Astrocyte (in vitro differentiated cells and primary cell): ENCODE measurements at regions not wholly inside any gene's neighbourhood (a gene's known extent, or its start where the extent isn't known, plus 50 kb on each side); places are given as distances from the start of the nearest gene placed in this dataset.
A peak's percentile ranks its signal among the peaks of the same experiment; 100 is the strongest.

ENCODE experiments used
- DNase-seq: peaks from one replicate; pipeline ENCODE4 v3.0.0-alpha.2; 2010; ENCODE audit warnings: low read depth
- FAIRE-seq: peaks from 2 replicates; lab custom pipeline; 2011; peaks lifted over from hg19 to GRCh38; lab: Jason Lieb, UNC
- H2AFZ ChIP-seq: 2 replicates; pipeline ENCODE4 v1.6.0; 2012; ENCODE audit warnings: low read depth, low read length, inconsistent platforms
- H3K27ac ChIP-seq: 2 replicates; pipeline ENCODE4 v1.5.1; 2011; ENCODE audit warnings: low read depth, low read length, inconsistent platforms
- H3K27me3 ChIP-seq: 2 replicates; pipeline ENCODE4 v1.6.0; 2011; ENCODE audit warnings: low read length, inconsistent platforms; ENCODE audit not compliant: insufficient read depth
- H3K36me3 ChIP-seq: 2 replicates; pipeline ENCODE4 v1.5.1; 2011; ENCODE audit warnings: low read length, inconsistent platforms; ENCODE audit not compliant: insufficient read depth
- H3K4me1 ChIP-seq: 2 replicates; pipeline ENCODE4 v1.5.1; 2011; ENCODE audit warnings: low read length, inconsistent platforms; ENCODE audit not compliant: insufficient read depth
- H3K4me2 ChIP-seq: 2 replicates; pipeline ENCODE4 v1.6.0; 2012; ENCODE audit warnings: low read length, inconsistent platforms
- H3K4me3 ChIP-seq: 2 replicates; pipeline ENCODE4 v1.5.1; 2011; ENCODE audit warnings: low read depth, mild to moderate bottlenecking, low read length, inconsistent platforms; ENCODE audit not compliant: insufficient read depth
- H3K79me2 ChIP-seq: 2 replicates; pipeline ENCODE4 v1.6.0; 2012; ENCODE audit warnings: mild to moderate bottlenecking, low read length, inconsistent platforms; ENCODE audit not compliant: insufficient read depth
- H3K9ac ChIP-seq: 2 replicates; pipeline ENCODE4 v1.6.0; 2012; ENCODE audit warnings: mild to moderate bottlenecking, low read length, inconsistent platforms
- H3K9me3 ChIP-seq: 2 replicates; pipeline ENCODE4 v1.5.1; 2012; ENCODE audit warnings: low read depth, mild to moderate bottlenecking, low read length, inconsistent platforms; ENCODE audit not compliant: insufficient read depth
- H4K20me1 ChIP-seq: 2 replicates; pipeline ENCODE4 v1.6.0; 2012; ENCODE audit warnings: low read length, inconsistent platforms; ENCODE audit not compliant: insufficient read depth
- H3K27ac Mint-ChIP-seq: one replicate; pipeline ENCODE4 v1.8.0; 2021; ENCODE audit warnings: mild to moderate bottlenecking, mixed read lengths; ENCODE audit not compliant: unreplicated experiment
- H3K27me3 Mint-ChIP-seq: one replicate; pipeline ENCODE4 v1.8.0; 2021; ENCODE audit warnings: low read depth, mixed read lengths; ENCODE audit not compliant: unreplicated experiment
- H3K36me3 Mint-ChIP-seq: one replicate; pipeline ENCODE4 v1.8.0; 2021; ENCODE audit warnings: low read depth, mixed read lengths; ENCODE audit not compliant: unreplicated experiment
- H3K4me1 Mint-ChIP-seq: one replicate; pipeline ENCODE4 v1.8.0; 2021; ENCODE audit warnings: low read depth, mixed read lengths; ENCODE audit not compliant: unreplicated experiment
- H3K4me3 Mint-ChIP-seq: one replicate; pipeline ENCODE4 v1.8.0; 2021; ENCODE audit warnings: mild to moderate bottlenecking, moderate library complexity, mixed read lengths; ENCODE audit not compliant: unreplicated experiment
- H3K9me3 Mint-ChIP-seq: one replicate; pipeline ENCODE4 v1.8.0; 2021; ENCODE audit warnings: mild to moderate bottlenecking, mixed read lengths; ENCODE audit not compliant: unreplicated experiment
- EZH2 ChIP-seq: IDR thresholded peaks from 2 replicates; pipeline ENCODE4 v1.6.1; 2012; ENCODE audit warnings: mild to moderate bottlenecking, low read length, inconsistent platforms; ENCODE audit not compliant: insufficient read depth
- TF ChIP-seq, protein P1 (sequence below): IDR thresholded peaks from 2 replicates; pipeline ENCODE4 v1.5.1; 2011; ENCODE audit warnings: low read depth, mild to moderate bottlenecking, inconsistent platforms, low read length, moderate library complexity; ENCODE audit not compliant: insufficient read depth

DNA sequence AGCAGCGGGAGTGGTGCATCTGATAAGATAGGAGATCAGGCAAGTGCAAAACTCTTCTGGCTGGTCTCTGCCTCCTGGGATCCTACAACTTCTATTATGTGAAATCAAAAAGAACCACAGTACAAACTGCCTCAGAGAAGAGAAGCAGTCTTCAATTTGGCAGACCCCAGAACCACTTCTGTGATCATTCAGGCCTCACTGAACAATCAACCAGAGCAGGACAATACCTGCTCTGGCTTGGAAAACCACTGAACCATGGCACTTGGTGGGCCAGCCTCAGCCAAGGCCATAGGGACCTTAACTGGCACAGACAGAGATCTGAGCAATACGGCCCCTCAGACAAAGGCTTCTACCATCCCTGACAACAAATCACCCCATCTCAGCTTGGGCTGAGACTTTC is 103.0 kb downstream of the NDUFA12 start:
- no peaks in the 10 kb centered on the region for H3K4me1 Mint-ChIP-seq
- Histone ChIP-seq H3K9me3 (no peaks in the 10 kb centered on the region), H3K4me1 (no peaks in the 10 kb centered on the region), H3K79me2 (no peaks in the 10 kb centered on the region), H3K27me3 (peaks cover 5% of the 10 kb centered on the region), H3K27ac (no peak overlapping the region), H3K36me3 (no peaks in the 10 kb centered on the region), H4K20me1 (no peaks in the 10 kb centered on the region), H3K9ac (no peak overlapping the region), H3K4me3 (no peak overlapping the region), H2AFZ (no peak overlapping the region), H3K4me2 (no peak overlapping the region)
- no peak overlapping the region for H3K27ac Mint-ChIP-seq
- H3K36me3 Mint-ChIP-seq: no peaks in the 10 kb centered on the region
- peaks cover 11% of the 10 kb centered on the region for H3K27me3 Mint-ChIP-seq
- TF ChIP-seq, protein P1, sequence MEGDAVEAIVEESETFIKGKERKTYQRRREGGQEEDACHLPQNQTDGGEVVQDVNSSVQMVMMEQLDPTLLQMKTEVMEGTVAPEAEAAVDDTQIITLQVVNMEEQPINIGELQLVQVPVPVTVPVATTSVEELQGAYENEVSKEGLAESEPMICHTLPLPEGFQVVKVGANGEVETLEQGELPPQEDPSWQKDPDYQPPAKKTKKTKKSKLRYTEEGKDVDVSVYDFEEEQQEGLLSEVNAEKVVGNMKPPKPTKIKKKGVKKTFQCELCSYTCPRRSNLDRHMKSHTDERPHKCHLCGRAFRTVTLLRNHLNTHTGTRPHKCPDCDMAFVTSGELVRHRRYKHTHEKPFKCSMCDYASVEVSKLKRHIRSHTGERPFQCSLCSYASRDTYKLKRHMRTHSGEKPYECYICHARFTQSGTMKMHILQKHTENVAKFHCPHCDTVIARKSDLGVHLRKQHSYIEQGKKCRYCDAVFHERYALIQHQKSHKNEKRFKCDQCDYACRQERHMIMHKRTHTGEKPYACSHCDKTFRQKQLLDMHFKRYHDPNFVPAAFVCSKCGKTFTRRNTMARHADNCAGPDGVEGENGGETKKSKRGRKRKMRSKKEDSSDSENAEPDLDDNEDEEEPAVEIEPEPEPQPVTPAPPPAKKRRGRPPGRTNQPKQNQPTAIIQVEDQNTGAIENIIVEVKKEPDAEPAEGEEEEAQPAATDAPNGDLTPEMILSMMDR: no peak
- no peak for TF ChIP-seq EZH2
- no peak for FAIRE-seq
- H3K9me3 Mint-ChIP-seq: no peaks in the 10 kb centered on the region
- H3K4me3 Mint-ChIP-seq: no peak overlapping the region
- DNase-seq: no peak

DNA sequence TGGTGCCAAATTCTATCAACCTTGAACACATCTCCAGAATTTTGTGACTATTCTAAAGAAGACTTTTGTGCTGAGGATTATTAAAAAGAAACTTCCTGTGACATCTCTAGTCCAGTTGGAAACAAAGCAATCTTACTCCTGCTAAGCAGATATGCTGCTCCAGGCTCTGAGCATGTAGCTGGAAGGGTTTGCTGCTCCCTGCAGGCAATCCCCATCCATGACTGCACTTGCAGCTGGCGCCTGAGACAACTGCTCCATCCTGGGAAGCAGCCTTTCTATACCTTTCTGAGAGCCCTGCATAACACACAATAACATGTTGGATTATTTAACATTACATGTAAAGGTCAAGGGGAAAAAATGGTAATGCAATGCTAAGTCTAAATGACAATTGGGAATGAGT is 105.1 kb downstream of the NDUFA12 start:
- Histone ChIP-seq H3K27me3 (peaks cover 5% of the 10 kb centered on the region), H3K4me1 (no peaks in the 10 kb centered on the region), H3K27ac (no peak overlapping the region), H3K9ac (no peak overlapping the region), H3K36me3 (no peaks in the 10 kb centered on the region), H3K9me3 (no peaks in the 10 kb centered on the region), H3K4me3 (no peak overlapping the region), H3K4me2 (no peak overlapping the region), H2AFZ (no peak overlapping the region), H3K79me2 (no peaks in the 10 kb centered on the region), H4K20me1 (no peaks in the 10 kb centered on the region)
- H3K27me3 Mint-ChIP-seq: peaks cover 14% of the 10 kb centered on the region
- DNase-seq: no peak
- no peak overlapping the region for H3K27ac Mint-ChIP-seq
- H3K4me1 Mint-ChIP-seq: no peaks in the 10 kb centered on the region
- H3K4me3 Mint-ChIP-seq: no peak overlapping the region
- H3K36me3 Mint-ChIP-seq: no peaks in the 10 kb centered on the region
- no peak for TF ChIP-seq EZH2
- TF ChIP-seq, protein P1: peak; percentile 17
- no peak for FAIRE-seq
- H3K9me3 Mint-ChIP-seq: no peaks in the 10 kb centered on the region

DNA sequence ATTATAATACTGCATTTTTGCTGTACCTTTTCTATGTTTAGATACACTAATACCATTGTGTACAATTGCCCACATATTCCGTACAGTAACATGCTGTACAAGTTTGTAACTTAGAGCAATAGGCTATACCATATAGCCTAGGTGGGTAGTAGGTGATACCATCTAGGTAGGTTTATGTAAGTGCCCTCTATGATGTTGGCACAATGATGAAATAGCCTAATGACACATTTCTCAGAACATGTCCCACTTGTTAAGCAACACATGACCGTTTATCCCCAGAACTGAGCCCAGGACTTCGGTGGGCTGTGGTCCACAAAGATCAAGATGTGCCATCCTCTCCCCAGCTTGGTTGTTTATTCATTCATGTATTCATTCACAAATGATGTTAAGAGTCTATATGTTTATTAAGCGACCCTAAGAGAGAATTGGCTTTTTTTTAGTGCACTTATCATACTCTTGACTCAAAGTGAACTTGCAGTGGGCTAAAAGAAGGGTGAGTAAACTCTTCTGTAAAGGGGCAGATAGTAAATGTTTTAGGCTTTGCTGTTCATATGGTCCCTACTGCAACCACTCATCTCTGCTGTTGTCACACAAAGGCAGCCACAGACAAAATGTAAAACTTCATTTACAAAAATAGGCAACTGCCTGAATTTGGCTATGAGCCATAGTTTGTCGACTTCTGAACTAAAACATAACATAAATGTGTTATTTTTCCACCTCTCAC is 110.8 kb downstream of the NDUFA12 start:
- no peak overlapping the region for H3K4me2 ChIP-seq
- H2AFZ ChIP-seq: no peak overlapping the region
- no peak overlapping the region for H3K4me3 Mint-ChIP-seq
- H3K4me1 Mint-ChIP-seq: no peaks in the 10 kb centered on the region
- H3K4me3 ChIP-seq: no peak overlapping the region
- no peaks in the 10 kb centered on the region for H4K20me1 ChIP-seq
- H3K9ac ChIP-seq: no peak overlapping the region
- no peak for DNase-seq
- H3K79me2 ChIP-seq: no peaks in the 10 kb centered on the region
- H3K9me3 Mint-ChIP-seq: no peaks in the 10 kb centered on the region
- H3K36me3 Mint-ChIP-seq: no peaks in the 10 kb centered on the region
- no peak overlapping the region for H3K27ac Mint-ChIP-seq
- H3K4me1 ChIP-seq: no peaks in the 10 kb centered on the region
- TF ChIP-seq EZH2: no peak
- TF ChIP-seq, protein P1: no peak
- H3K36me3 ChIP-seq: no peaks in the 10 kb centered on the region
- peaks cover 18% of the 10 kb centered on the region for H3K27me3 Mint-ChIP-seq
- no peak for FAIRE-seq
- peaks cover 16% of the 10 kb centered on the region for H3K27me3 ChIP-seq
- H3K27ac ChIP-seq: no peak overlapping the region
- no peaks in the 10 kb centered on the region for H3K9me3 ChIP-seq
